K562 (cell line): ENCODE measurements at regions not wholly inside any gene's neighbourhood (a gene's known extent, or its start where the extent isn't known, plus 50 kb on each side); places are given as distances from the start of the nearest gene placed in this dataset.

Source experiments
- ARNT ChIP-seq, 2 experiments: fragments of 450-650 bp; IDR thresholded peaks; 2 replicates each; pipeline ENCODE4 v1.6.1; 2016; ENCODE audit warnings: mild to moderate bottlenecking in 1 of 2
- DPF2 ChIP-seq: fragments of 450-650 bp; IDR thresholded peaks from 2 replicates; pipeline ENCODE4 v1.6.1; 2016
- E2F1 ChIP-seq: sonication (generic); formaldehyde crosslinking; IDR thresholded peaks from 2 replicates; pipeline ENCODE4 v1.8.1; 2023; ENCODE audit warnings: mild to moderate bottlenecking, missing genetic modification reagents, moderate library complexity
- MAFK ChIP-seq: IDR thresholded peaks from 2 replicates; pipeline ENCODE4 v1.6.1; 2011; ENCODE audit warnings: low read length, improper control_type of control experiment
- NFE2 ChIP-seq: IDR thresholded peaks from 2 replicates; pipeline ENCODE4 v1.6.1; 2014; ENCODE audit warnings: antibody characterized with exemption, low read depth
- POLR2A ChIP-seq: fragments of 450-650 bp; conservative IDR thresholded peaks from 2 replicates; pipeline ENCODE4 v1.6.1; 2016
- PTBP1 ChIP-seq: fragments of 200-400 bp; formaldehyde crosslinking; IDR thresholded peaks from 2 replicates; pipeline ENCODE4 v1.6.1; 2017; ENCODE audit warnings: low read depth, low read length
- STAT5B ChIP-seq: fragments of 250-450 bp; sonication (Bioruptor Pico); IDR thresholded peaks from 2 replicates; pipeline ENCODE4 v1.8.0; 2021; ENCODE audit warnings: mild to moderate bottlenecking, inconsistent platforms
- TAF15 ChIP-seq: fragments of 200-400 bp; formaldehyde crosslinking; IDR thresholded peaks from 2 replicates; pipeline ENCODE4 v1.6.1; 2017; ENCODE audit warnings: mild to moderate bottlenecking, low read depth, low read length, moderate library complexity
- ZC3H4 ChIP-seq: sonication (generic); formaldehyde crosslinking; IDR thresholded peaks from 2 replicates; pipeline ENCODE4 v1.9.0; 2021; ENCODE audit warnings: missing genetic modification reagents, borderline replicate concordance
- ZNF165 ChIP-seq: fragments of 250-450 bp; sonication (Bioruptor Pico); IDR thresholded peaks from 2 replicates; pipeline ENCODE4 v1.4.0; 2020; ENCODE audit warnings: borderline replicate concordance
- ZNF780A ChIP-seq: fragments of 250-450 bp; sonication (Bioruptor Pico); IDR thresholded peaks from 2 replicates; pipeline ENCODE4 v1.5.0; 2021; ENCODE audit warnings: mild to moderate bottlenecking
- TF ChIP-seq, protein P1 (sequence below), 3 experiments: IDR thresholded peaks in 2 of 3; conservative IDR thresholded peaks in 1 of 3; 2 replicates each; pipeline ENCODE4 v1.5.1; 2011 to 2012; ENCODE audit warnings: low read length in 3 of 3, mild to moderate bottlenecking in 3 of 3, control low read depth in 2 of 3, improper control_type of control experiment in 1 of 3, inconsistent platforms in 1 of 3, low read depth in 1 of 3, mixed read lengths in 1 of 3, moderate library complexity in 1 of 3; ENCODE audit not compliant: insufficient read depth in 2 of 3
- TF ChIP-seq, protein P2 (sequence below): sonication (generic); formaldehyde crosslinking; IDR thresholded peaks from 2 replicates; pipeline ENCODE4 v1.8.0; 2022; ENCODE audit warnings: missing genetic modification reagents, mild to moderate bottlenecking, borderline replicate concordance

- no peak for TF ChIP-seq TAF15
- no peak for TF ChIP-seq PTBP1
- no peak for TF ChIP-seq ZNF780A (CRISPR knock-in tag)
- TF ChIP-seq ZC3H4 (CRISPR knock-in tag) = no peak
- no peak for TF ChIP-seq NFE2
- TF ChIP-seq E2F1 (CRISPR knock-in tag) = no peak
- TF ChIP-seq, protein P1, sequence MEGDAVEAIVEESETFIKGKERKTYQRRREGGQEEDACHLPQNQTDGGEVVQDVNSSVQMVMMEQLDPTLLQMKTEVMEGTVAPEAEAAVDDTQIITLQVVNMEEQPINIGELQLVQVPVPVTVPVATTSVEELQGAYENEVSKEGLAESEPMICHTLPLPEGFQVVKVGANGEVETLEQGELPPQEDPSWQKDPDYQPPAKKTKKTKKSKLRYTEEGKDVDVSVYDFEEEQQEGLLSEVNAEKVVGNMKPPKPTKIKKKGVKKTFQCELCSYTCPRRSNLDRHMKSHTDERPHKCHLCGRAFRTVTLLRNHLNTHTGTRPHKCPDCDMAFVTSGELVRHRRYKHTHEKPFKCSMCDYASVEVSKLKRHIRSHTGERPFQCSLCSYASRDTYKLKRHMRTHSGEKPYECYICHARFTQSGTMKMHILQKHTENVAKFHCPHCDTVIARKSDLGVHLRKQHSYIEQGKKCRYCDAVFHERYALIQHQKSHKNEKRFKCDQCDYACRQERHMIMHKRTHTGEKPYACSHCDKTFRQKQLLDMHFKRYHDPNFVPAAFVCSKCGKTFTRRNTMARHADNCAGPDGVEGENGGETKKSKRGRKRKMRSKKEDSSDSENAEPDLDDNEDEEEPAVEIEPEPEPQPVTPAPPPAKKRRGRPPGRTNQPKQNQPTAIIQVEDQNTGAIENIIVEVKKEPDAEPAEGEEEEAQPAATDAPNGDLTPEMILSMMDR (IDR thresholded peaks at IDR 0.05 in 2 of 3, conservative IDR thresholded peaks at IDR 0.05 in 1 of 3; ENCODE audit: insufficient read depth in 2 of 3, low read depth in 1 of 3, low read length in 3 of 3) = no peak
- no peak for TF ChIP-seq ARNT (IDR thresholded peaks at IDR 0.05)
- TF ChIP-seq ZNF165 (CRISPR knock-in tag) = no peak
- TF ChIP-seq POLR2A = no peak
- TF ChIP-seq, protein P2, sequence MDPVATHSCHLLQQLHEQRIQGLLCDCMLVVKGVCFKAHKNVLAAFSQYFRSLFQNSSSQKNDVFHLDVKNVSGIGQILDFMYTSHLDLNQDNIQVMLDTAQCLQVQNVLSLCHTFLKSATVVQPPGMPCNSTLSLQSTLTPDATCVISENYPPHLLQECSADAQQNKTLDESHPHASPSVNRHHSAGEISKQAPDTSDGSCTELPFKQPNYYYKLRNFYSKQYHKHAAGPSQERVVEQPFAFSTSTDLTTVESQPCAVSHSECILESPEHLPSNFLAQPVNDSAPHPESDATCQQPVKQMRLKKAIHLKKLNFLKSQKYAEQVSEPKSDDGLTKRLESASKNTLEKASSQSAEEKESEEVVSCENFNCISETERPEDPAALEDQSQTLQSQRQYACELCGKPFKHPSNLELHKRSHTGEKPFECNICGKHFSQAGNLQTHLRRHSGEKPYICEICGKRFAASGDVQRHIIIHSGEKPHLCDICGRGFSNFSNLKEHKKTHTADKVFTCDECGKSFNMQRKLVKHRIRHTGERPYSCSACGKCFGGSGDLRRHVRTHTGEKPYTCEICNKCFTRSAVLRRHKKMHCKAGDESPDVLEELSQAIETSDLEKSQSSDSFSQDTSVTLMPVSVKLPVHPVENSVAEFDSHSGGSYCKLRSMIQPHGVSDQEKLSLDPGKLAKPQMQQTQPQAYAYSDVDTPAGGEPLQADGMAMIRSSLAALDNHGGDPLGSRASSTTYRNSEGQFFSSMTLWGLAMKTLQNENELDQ (CRISPR knock-in tag) = no peak
- no peak for TF ChIP-seq DPF2
- TF ChIP-seq MAFK = no peak
- no peak for TF ChIP-seq STAT5B (CRISPR knock-in tag)
Observed at GRCh38 chr19:22472180-22472637, 50.1 kb upstream of the ZNF98 start.
